Renal pelvis (tissue), 1 donor: ENCODE measurements at regions not wholly inside any gene's neighbourhood (a gene's known extent, or its start where the extent isn't known, plus 50 kb on each side); places are given as distances from the start of the nearest gene placed in this dataset.
"Not testable (repeated sequence)": the region's sequence is repeated elsewhere in the genome, so short reads cannot be mapped to it uniquely, and the experiment has no call there.

Experiments used
- DNase-seq: peaks from one replicate; pipeline ENCODE4 v3.0.0-alpha.2; 2013

DNA sequence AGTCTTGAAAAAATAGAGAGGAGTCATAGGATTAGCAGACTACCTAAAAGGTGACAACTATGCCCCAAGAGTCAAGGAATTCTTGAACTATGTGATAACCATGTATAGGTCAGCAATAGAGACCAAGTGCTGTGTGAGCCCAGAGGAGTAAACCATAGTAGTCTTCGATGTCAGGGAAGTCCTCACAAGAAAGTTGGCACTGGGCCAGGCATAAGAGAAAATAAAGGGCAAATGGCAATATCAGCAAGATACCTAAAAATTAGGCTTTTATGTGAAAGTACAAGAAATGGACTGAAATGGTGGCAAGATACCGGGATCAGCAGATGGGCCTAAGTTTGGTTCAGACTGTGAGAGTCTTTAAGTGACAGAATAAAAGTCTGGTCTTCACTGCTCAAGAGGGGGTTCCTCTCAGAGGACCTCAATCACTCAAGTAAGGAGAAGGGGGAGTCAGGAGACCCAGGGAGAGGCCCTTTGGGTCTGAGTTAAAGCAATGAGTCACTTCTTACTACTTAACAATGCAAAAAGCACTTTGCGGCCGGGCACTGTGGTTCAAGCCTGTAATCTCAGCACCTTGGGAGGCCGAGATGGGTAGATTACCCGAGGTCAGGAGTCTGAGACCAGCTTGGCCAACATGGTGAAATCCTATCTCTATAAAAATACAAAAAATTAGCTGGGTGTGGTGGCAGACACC, 95.0 kb downstream of the TEX35 start:
- no peak for DNase-seq

DNA sequence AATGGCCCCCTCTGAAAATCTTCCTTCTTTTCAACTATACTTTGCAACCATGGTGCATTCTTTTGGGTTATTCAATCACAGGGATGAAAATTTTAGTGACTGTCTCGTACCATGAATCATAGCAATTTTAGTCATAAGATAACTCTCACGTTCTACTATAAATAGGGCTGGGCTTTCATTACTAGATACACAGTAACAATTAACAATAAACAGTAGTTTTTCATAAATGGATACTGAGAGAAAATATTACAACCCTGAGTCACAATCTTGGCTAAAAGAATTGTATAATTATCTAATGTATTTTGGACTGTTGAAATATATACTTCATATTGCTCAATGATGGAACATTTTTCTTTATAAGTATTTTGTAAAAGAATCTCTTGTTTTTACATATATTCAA, 96.1 kb downstream of the TEX35 start:
- DNase-seq: no peak

DNA sequence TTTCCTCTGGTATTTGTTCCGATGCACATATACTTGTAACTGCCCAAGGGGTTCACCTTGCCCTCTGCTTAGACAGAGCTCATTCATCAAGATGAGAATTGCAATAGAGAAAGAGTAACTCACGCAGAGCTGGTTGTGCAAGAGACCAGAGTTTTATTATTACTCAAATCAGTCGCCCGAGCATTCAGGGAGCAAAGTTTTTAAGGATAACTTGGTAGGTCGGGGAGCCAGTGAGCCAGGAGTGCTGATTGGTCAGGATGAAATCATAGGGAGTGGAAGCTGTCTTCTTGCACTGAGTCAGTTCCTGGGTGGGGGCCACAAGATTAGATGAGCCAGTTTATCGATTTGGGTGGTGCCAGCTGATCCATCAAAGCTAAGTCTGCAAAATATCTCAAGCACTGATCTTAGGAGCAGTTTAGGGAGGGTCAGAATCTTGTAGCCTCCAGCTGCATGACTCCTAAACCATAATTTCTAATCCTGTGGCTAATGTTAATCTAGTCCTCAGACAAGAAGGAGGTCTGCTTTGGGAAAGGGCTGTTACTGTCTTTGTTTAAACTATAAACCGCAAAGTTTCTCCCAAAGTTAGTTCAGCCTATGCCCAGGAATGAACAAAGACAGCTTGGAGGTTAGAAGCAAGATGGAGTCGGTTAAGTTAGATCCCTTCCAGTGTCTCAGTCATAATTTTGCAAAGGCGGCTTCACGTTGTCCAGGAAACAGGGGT, 97.9 kb downstream of the TEX35 start:
- not testable (repeated sequence) for DNase-seq

DNA sequence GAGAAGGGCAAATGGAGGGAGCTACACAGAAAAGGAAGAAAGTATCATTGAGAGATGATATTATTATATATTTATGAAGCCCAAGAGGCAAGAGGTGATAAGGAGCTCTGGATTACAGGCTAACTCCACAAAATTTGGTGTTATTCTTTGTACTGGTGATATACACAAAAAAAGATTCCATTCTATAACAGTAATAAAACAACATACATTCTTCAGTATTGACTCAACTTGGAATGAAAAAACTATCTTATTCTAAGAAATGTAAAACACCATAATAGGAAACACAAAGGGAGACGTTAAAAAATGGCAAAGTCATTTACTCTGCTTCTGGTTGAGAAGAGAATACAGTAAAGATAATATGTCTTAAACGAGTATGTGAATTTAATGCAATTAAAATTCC, 99.4 kb downstream of the TEX35 start:
- no peak for DNase-seq

DNA sequence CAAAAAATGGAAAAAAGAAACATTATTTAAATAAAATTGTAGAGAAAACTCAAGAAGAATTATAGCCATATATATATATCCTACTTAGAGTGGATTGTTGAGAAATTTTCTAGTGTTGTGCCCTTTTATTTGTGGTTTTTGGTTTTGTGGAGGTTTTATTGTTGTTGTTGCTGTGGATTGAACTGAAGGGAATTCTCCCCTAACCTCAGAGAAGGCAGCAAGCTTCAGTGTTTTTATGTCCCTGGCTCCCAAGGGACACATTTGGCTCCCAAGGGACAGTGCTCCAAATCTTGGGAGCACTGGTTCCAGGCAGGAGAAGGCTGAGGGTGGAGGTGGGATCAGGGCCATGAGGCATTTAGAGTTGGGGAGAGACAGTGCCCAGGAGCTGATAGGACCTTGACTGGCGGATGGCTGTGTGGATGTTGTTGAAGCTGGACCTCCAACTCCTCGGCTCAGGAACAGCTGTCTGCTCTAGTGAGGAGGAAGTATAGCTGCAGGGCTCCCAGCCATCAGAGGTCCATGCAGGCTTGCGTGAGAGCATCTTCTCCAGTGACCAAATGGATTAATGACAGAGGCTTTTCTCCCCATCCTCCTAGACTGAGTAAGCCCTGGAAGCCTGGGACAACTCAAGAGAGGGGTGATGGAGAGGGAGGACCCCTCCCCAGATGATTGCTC, 100.5 kb downstream of the TEX35 start:
- DNase-seq: no peak

DNA sequence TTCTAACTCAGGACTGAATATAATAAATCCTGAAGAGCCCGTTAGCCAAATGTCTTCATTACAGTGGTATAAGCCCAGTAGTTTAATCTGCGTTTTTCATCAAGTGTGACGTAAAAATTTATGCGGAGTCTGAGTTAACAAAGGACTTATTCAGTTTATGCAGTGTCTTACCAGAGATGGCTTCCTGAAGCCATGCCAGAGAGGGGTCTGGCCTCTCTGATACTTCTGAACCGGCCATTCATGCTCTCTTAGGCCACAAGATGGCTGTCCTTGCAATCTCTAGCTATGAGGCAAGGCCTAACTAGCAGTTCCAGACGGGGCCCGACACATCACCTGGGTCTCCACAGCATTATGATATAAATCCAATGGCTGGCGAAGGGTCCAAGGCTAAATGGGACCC, 101.4 kb downstream of the TEX35 start:
- no peak for DNase-seq

DNA sequence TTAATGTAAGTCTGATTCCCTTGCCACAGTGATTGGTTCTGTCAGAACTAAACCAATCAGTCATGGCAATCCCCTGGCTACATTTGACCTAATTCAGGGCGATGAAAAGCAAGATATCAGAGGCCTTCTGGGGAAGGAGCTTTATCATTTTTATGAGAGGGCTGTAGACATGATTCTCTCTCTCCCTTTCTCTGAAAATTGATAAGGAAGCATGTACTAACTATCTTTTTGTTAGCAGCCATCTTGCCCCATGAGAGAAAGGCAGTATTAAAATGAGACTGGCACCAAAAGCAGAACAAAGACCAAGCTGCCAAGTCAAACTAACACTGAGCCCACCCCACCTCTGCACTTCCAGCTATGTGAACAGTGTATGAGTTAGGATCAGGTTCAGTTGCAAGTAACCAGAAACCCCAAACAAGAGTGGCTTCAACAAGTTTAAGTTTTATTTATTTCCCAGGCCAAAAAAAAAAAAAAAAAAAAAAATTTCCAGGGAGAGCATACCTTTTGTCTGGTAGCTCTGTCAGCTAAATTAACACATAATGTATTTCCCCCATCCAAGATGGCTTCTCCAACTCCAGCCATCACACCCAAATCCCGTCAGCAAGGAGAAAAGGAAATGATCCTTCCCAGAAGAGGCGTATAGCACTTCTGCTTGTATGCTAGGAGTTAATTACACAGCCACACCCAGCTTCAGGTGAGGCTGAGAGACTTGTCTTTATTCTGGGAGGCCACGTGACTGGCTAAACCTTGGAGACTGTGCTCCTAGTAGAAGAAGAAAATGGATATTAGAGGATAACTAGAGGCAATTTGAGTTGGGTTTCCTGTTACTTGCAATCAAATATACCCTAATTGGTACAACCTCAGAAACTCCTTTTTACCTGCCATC, 105.8 kb upstream of the RALGPS2 start:
- DNase-seq: no peak

DNA sequence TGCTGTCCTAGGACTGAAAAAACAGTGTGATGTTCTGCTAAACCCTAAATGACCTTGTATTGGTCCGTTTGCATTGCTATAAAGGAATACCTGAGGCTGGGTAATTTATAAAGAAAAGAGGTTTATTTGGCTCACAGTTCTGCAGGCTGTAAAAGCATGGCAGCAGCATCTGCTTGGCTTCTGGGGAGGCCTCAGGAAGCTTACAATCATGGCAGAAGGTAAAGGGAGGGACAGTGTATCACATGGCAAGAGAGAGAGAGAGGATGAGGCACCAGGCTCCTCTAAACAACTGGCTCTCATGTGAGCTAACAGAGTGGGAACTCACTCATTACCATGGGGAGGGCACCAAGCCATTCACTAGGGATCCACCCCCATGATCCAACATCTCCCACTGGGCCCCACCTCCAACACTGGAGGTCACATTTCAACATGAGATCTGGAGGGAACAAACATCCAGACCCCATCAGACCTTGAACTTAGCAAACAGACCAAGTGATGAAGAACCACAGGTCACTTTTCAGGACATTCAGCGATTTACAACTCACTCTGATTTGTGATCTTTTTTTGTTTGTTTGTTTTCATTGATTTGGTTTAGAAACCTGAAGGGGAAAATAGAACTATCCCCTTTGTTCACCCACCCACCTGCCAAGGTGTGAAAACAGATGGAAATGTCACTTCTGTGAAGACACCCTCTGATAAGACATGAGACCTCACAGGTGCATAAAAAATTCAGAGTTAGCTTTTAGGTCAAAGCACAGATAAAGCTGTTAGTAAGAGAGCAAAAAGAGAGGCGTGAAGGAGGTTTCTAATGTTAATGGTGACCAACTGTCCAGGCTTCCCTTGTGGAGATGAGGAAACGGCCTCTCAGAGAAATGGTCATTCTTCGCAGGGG, 104.2 kb upstream of the RALGPS2 start:
- DNase-seq: no peak

DNA sequence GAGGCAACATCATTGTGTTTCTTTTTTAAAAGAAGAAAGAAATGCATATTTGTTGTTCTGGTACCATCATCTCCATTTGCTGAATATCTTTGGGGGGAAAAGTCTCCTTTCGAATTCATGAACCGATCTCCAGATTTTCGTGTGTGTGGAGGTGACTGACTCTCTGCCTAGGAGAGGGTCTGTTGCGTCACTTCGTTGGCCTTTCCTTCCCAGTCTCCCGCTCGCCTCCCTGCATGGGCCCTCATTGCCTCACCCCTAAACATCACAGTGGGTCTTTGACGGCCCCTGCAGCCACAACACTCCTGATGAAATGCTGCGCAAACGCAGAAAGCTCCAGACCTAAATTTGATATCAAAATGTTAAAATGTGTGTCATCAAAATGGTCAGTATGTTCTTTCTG, 103.2 kb upstream of the RALGPS2 start:
- no peak for DNase-seq

DNA sequence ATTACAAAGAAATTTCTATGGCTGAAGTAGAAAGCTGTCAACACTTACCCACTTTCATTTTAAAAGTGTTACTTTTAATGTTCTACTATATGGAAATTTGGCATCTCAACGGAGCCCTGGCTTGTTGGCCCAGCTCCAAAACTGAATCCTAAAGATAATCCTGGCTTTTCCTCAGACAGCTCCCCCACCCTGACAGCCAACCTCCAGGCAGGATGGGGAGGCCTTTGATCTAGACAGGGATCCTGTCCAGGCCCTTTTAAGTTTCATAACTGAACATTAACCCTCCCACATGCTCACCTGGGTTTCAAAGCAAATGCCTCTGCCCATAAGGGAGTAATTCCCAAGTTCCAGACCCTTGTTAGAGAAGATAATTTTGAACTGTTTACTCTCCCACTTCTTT, 99.3 kb upstream of the RALGPS2 start:
- DNase-seq: no peak

DNA sequence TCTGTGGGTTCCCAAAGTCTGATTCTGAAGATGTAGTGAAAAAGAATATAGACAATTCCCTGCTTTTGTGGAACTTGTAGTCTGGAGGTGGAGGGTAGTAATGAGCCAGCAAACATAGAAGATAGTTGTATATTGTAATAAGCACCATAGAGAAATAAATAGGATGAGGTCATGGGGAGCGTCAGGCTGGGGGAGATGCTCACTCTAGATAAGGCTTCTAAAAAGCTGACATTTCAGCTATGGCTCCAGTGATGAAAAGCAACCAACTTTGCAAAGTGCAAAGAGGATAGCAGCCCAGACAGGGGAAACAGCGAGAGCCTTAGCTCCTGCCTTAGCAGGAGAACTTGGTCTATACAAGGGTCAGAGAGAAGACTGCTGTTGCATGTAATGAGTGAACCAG, 98.0 kb upstream of the RALGPS2 start:
- DNase-seq: no peak

DNA sequence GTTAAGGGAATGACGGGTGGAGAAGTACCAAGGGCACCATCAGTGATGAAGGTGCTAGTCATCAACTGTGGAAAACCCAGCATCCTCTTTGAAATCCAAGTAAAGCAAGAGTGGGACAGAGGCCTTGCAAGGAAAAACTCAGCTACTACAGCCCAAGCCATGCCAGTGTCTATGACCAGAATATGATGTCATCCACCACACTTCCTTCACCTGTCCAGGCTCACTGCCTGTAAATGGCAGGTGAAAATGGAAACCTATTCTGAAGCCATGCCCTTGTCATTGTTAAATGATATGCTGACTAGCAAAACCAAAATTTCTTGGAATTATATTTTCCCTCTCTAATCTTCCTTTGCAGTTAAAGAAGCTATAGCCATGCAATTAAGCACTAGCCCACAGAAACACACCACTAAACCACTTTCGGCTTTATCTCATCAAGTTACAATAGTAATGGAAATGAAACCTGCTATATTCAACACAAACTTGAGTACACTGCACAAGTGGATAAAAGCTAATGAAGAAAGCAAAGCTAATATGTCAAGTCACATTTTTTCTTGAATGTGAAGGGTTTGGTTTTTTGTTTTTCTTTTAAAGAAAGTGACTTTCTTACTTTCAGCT, 96.3 kb upstream of the RALGPS2 start:
- DNase-seq: no peak

DNA sequence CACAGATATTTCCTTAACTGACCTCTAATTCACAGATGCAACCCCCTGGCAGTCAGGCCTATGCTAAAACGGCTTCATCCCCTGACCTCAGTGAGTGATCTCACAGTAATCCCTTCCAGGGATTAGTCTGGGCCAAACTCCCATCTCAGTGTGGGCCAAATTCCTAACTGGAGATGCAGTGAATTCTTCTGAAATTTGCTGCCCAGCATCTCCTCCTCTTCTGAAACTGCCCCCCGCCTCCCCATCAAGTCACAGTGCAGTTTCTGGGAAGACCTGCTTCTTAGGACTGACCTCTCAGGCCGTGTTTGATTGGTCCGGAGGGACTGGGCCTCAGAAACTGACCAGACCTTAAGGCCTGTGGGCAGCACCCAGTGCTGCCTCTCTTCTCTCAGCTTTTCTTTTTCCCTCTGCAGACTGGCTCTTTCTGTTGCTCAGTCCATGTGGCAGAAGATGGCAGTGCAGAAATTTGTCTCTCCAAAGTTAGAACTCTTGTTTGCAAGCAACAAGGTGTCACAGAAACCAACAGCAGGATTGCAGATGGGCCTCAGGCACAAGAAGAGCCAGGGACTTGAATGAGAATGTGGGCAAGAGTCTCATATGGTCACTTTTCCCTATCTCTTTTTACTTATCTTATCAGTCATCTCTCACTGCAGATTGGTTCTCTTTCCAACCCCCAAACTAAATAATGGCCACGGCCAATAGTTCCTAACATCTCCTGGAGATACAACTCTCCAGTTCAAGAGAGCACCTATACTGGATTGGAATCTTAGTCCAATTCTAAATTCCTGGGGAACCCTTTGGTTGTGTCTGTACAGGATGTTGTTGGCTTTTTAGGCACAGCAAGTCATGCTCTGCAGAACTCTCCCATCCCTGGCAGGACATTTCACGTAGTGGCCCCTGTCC, 95.5 kb upstream of the RALGPS2 start:
- no peak for DNase-seq

DNA sequence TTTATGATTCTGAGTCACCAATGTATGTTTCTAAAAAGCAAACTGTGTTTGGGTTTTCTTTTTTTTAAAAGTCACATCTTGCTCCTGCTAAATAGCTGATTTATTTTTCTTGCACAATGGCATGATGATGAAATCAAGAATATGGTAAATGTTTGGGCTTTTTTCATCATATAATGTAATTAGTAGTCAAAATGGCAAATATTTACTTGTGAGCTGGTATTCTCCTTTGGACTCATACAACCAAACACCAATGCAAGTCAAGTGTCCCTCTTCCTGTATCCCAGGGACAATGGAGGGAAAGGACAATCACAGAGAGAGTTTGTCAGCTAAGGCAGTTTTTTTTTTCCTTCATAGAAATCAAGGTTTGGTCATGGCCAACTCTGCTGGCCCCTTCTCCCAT, 94.6 kb upstream of the RALGPS2 start:
- no peak for DNase-seq

DNA sequence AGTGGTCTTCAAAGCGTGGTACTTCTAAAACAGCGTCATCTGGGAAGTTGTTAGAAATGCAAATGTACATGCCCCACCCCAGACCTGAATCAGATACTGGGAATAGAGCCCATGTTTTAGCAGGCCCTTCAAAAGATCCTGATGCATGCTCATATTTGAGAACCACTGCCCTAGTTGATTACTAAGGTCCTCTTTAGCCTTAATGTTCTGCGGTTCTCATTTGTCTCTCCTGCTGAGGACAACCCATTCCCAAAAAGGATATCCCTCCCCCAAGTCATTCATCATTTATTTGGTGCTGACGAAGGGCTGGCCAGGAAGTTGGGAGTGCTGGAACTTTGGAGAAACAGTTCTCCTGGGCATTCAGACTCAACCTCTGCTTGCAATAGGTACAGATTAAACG, 92.4 kb upstream of the RALGPS2 start:
- no peak for DNase-seq

DNA sequence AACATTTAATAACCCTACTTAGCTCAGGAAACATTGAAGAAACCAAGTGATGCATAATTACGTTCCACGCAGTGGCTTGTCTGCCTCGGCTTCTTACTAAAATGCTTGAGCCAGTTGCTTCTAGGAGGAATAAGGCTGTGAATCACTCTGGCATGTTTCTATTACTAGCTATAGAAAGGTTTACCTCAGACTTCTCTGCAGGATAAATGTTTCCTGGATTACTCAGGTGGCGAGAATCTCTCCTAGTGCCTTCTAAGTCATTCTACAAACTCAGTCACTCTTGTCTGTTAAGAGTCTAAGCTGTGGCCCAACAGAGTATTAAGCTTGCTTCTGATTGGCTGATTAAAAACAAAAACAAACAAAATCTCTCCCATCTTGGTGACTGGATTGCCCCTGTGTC, 92.0 kb upstream of the RALGPS2 start:
- DNase-seq: no peak

DNA sequence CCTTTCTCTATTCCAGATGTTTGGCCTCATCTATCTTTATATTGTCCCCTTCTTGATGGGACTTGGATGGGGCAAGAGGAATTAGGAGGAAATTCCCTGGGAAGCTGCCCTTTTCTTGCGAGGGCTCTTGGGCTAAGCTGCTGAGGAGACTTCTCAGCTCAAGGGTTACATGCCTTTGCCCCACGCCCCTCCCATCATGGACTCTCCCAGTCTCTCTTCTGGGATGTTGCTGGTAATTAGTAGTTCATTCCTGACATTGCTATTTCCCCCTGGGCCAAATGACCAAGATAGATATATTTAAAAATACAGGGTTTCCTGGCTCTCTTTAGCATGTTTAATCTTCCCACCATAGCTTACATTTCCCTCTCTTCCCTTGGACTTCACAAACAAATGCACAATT, 90.6 kb upstream of the RALGPS2 start:
- DNase-seq: no peak

DNA sequence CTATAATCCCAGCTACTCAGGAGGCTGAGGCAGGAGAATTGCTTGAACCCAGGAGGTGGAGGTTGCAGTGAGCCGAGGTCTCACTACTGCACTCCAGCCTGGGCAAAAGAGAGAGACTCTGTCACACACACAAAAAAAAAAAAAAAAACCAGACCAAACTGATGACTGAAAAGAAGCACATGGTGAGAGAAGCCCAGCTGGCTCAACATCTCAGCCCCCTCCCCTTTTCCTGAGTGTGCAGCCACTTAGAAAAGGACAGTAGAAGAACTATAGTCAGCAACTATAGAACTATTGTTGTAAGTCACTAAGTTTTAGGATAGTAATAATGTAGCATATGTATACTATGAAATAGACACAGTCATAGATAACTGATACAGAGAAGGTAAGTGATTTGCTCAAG, 87.2 kb upstream of the RALGPS2 start:
- no peak for DNase-seq

DNA sequence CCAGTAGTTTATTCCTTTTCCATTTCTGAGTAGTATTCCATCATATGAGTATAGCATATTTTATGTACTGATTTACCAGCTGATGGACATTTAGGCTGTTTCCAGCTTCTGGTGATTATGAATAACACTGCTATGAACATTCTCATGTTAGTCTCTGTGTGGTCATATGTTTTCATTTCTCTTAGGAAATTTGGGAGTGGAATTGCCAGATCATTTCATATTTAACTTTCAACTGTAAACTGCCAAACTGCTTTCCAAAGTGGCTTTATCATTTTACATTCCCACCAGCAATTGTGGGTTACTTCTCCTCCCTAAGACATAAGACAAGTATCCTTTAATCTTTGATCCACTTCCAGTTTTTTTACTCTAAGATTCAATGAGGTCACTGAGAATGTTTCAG, 85.7 kb upstream of the RALGPS2 start:
- no peak for DNase-seq

DNA sequence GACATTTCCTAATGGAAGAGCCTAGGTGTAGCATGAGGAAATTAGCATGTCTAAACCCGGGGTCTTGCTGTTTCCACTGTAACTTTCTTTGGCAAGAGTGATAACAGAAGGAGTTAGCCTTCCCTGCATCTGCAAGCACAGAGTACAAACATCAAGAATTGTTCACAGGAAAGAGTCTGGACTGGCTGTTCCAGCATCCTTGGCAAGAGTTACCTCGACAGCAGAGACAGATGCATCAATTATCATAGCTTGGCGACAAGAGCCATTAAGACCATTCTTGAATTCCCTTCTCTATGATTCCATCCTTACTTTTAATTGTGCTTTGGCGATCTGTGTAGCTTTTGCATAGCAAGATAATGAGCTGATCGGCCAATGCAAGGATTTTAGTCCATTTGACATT, 82.8 kb upstream of the RALGPS2 start:
- DNase-seq: no peak
